Right lobe of liver (tissue), 4 donors: ENCODE measurements at regions not wholly inside any gene's neighbourhood (a gene's known extent, or its start where the extent isn't known, plus 50 kb on each side); places are given as distances from the start of the nearest gene placed in this dataset.

ENCODE experiments used
- POLR2A ChIP-seq: fragments of 450-650 bp; IDR thresholded peaks from one replicate; pipeline ENCODE4 v1.6.1; 2017; ENCODE audit warnings: antibody characterized with exemption, mild to moderate bottlenecking
- TF ChIP-seq, protein P1 (sequence below), 4 donors: fragments of 200-600 bp in 3 of 4; fragments of 450-650 bp in 1 of 4; IDR thresholded peaks; one replicate each; pipeline versions ENCODE4 v1.5.1 to v1.8.0; 2016 to 2022; ENCODE audit warnings: antibody characterized with exemption in 4 of 4, mild to moderate bottlenecking in 2 of 4
- donor health status: DM: no; HTN: no; CAD: no.
- donor health status: DM: no; HTN: no; CAD: no.
- donor health status: DM: no; HTN: yes; CAD: no.

DNA sequence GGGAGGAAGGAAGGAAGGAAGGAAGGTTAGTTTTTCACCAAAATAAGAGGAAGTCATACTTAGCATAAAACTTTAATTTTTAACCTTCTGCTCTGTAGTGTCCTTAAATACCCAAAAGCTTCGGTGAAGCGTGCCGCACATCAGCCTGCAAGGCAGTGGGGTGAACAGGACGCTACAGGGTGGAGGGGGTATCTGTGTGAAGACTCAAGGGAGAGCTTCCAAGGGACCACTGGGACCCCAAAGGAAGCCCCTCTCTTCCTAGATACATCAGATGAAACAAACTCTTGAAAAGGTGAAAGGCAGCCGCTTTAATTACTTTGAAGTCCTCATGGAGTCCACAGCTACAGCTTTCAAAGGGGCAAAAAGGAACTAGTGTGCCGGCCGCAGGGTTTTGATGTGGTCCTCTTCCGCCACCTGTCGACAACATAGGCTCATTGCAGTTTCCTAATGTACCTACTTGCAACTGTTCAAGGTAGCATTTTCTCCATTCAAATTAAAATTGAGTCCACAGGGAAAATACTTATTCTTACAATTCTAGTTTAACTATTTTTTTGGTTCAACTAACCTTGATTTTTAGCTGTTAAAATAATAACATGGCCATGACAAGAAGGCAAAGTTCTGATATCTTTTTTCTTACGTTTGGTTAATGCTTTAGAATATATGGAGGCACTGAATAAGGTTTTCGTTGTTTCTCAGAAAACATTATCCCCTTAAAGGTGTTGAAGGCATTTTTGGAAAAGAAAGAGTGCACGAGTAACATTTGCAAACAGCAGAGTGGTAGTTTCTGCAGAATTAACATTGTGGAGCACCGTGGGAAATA lies 135.0 kb upstream of the RIPOR2 start:
- TF ChIP-seq, protein P1, sequence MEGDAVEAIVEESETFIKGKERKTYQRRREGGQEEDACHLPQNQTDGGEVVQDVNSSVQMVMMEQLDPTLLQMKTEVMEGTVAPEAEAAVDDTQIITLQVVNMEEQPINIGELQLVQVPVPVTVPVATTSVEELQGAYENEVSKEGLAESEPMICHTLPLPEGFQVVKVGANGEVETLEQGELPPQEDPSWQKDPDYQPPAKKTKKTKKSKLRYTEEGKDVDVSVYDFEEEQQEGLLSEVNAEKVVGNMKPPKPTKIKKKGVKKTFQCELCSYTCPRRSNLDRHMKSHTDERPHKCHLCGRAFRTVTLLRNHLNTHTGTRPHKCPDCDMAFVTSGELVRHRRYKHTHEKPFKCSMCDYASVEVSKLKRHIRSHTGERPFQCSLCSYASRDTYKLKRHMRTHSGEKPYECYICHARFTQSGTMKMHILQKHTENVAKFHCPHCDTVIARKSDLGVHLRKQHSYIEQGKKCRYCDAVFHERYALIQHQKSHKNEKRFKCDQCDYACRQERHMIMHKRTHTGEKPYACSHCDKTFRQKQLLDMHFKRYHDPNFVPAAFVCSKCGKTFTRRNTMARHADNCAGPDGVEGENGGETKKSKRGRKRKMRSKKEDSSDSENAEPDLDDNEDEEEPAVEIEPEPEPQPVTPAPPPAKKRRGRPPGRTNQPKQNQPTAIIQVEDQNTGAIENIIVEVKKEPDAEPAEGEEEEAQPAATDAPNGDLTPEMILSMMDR (IDR thresholded peaks at IDR 0.05), result peak; percentile 89 to 93 (median 90)
- TF ChIP-seq POLR2A, result no peak
